Stimulated activated CD4-positive, alpha-beta T cell treated with anti-CD3 and anti-CD28 coated beads, Interleukin-12 subunit alpha, Interleukin-12 subunit beta, amount 100 ng/mL, for 48 hours (primary cell): ENCODE measurements at regions not wholly inside any gene's neighbourhood (a gene's known extent, or its start where the extent isn't known, plus 50 kb on each side); places are given as distances from the start of the nearest gene placed in this dataset.
"Not testable (repeated sequence)": the region's sequence is repeated elsewhere in the genome, so short reads cannot be mapped to it uniquely, and the experiment has no call there.

Experiments used
- DNase-seq, 3 donors: peaks; one replicate each; pipeline ENCODE4 v3.0.0-alpha.2; 2020; ENCODE audit warnings: low read depth in 2 of 3, low spot score in 1 of 3

DNA sequence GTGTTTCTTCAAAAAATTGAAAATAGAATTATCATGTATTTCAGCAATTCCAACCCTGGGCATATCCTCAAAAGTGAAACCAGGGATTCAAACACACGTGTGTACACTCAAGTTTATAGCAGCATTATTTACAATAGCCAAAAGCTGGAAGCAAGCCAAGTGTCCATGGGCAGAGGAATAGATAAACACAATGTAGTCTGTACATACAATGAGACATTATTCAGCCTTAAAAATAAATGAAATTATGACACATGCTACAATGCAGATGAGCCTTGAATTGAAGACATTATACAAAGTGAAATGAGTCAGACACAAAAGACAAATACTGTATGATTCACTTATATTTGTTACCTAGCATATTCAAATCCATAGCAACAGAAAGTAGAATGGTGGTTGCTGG, 853.4 kb downstream of the STIM2 start:
- no peak for DNase-seq

DNA sequence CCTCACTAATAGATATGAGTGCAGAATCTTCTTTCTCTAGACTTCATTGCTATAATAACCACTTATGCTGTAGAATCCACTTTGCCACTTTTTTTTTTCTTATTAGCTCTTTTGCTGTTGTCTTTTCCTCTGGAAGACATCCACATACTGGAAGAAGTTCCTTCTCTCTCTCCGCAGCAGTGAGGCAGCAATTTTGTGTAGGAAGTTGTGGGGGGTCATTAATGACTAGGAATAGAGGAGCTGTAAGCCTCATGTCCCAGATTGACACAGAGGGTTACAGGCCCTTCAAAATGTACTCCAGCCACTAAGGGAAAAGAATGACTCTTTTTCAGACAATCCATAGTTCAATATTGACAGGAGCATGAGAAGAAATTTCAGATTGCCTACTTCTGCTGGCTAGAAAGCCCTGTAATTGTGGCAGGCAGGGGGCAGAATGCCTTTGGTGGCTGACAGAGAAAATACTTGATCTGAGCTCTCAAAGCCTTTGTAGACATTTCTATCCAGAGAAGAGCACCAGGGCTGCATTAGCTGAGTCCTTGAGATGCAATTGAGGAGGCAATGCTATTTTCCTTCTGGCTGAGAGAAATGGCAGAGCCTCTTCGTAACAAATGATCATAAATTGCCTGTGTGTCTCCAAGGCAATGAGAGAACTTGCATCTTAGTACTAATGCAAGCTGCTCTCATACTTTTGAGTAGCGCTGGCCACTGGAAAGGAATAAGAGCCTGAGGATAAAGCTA, 856.2 kb downstream of the STIM2 start:
- no peak for DNase-seq

DNA sequence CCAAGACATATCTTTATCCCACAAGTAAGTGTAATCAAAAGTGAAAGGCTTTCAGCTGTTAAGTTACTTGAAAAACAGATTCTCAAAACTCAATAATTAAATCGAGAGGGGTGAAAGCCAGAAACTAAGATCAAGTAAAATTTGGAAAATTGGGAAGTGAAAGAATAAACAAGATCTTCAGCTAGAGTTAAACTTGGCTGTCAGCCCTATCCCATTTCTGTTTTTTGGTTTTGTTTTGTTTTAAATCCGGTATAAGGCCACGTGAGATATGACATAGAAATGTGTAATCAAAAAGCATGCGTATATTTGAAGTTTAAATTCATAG, 856.8 kb downstream of the STIM2 start:
- DNase-seq, result no peak

DNA sequence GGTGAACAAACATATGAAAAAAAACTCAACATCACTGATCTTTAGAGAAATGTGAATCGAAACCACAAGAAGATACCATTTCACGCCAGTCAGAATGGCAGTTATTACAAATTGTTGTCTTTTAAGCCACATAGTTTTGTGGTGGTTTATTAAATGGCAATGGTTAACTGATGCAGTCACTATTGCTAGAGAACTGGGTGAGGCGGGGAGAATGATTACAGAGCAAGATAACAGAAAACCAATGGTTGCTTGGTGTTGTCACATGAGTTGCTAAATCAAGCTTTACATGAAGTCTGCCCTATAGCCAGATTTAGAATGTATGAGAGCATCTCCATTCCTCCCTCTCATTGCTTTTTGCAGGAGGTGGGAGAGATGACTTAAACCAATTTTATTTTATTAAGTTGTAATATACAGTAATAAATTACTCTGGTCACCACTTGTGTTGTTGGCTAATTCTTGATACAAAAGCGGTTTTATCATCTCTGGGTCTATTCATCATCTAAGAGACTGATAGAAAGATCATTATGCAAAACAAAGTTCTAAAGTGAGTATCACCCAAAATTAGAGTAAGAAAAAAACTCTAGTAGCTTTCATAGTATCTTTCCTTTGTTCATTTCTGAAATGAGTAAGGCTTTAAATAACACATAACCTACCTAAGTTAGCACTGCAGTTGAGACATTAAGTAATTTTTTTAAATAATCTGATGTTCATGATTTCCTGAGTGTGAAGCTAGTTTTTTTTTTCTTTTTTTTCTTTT, 859.5 kb downstream of the STIM2 start:
- no peak for DNase-seq

DNA sequence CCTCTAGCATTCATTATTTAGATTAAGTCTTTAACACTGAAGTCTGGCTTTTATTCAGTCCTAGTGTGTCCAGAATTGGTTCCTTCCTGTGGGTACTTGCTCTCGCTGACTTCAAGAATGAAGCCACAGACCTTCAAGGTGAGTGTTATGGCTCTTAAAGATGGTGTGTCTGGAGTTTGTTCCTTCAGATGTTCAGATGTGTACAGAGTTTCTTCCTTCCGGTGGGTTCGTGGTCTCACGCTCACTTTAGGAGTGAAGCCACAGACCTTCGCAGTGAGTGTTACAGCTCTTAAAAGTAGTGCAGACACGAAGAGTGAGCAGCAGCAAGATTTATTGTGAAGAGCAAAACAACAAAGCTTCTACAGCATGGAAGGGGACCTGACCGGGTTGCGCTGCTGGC, 860.6 kb downstream of the STIM2 start:
- no peak for DNase-seq

DNA sequence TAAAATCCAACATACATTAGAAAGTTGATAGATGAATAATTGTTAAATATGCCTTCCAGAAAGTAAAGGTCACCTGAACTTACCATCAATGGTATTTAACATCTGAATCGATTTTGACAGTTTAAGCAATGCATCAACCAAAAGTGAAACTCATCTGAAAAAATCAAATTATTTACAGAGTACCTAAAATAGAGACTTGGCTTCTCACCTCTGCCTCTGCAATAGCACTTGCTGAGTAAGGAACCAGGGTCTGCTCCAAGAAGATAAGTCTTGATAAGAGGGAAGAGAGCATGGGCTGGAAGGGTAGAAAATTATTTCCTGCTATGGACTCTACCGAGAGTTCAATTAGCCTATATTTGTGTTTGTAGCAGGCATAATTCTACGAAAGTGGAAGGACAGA, 868.3 kb downstream of the STIM2 start:
- no peak for DNase-seq

DNA sequence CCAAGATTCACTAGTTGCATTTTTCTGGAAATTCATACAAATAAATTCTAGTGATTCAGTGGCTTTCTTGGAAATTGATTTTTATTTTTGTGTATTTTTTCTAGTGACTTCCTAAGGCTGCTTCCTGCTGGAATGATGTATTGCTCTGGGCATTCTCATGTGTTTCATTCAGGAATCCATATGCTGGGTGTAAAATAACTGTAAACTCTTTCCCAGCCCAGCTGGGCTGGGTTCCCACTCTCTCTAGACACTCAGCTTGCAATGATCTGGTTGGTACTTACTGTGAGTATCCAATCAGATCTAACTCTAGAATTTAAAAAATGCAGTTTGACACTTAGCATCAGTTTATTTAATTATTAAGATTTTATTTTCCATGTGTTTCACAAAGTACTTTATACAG, 882.2 kb downstream of the STIM2 start:
- no peak for DNase-seq

DNA sequence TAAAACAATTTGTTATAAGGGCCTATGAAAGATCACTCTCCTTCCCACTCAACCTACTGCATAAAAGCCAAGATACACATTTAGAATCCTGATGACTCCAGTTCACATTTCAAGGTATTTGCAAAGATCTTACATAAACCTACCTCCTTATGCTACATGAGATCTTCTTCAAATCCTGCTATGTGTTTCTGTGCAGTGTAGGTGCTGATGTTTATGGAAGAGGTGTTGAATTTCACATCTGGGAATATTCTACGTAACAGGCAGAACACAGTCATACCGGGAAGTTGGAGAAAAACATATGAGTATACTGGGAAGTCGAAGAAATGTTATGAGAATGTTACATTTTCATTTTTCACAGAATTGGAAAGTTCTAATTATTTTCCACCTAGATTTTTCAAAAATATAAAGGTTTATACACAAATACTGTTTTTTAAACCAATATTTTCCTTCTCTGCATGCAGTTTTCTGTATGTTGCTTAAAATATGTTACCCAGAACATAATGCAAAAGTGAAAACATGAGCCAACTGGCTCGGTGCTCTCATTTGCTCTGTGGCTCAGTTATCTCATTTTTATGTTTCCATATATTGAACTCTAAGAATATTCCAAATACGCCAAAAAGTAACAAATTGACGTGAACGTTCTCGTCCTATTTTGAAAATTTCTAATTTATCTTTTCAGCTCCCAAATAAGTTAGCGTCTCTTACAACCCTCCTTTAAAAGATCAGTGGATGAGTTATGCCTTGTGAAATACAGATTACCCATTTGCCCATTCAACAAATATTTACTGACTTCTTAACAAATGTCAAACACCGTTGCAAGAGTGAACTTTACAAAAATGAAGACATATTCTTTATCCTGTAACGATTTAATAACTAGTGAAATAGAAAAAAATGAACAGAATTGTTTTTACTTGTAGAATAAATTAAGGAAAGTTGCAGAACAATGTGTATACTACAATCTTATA, 899.3 kb downstream of the STIM2 start:
- DNase-seq, result no peak

DNA sequence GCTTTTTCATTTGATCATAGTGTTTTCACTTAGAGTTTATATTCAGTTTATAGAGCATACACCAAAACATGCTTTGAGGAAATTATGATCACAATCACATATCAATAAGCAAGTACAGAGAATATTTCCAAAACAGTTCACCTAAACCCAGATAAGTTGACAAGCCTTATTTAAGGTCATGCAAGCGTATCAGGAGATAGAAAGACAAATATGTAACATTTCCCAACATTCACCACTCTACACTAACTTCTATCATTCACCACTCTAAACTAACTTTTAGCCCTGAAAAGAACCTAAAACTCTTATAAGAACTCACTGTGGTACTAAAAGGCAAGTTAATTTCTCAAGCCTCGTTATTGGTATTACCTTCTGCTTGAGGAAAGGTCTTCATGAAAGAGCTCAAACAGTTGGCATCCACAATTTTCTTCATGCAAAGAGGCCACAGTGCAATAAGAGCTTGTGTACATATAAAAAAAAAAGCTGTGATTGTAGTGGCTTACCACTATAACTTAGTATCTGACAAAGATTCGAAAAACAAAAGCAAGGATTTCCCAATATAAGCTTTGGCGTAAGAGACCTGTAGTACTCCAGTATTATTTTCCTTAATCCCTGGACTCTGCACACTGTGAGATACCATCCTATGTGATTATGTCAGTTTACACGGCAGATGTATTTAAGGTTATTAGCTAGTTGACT, 903.3 kb downstream of the STIM2 start:
- DNase-seq, result no peak

DNA sequence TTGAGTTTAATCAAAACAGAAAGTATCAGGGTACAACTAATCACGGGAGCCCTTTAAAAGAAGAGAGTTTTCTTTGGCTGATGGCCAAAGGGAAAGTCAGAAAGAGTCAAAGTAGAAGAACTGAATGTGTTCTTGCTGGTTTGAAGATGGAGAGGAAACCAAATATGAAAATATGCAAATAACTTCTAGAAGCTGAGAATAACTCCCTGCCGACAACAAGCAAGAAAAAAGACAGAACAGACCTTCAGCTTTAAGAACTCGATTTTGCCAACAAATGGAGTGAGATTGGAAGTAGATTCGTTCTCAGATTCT, 903.8 kb downstream of the STIM2 start:
- DNase-seq, result no peak

DNA sequence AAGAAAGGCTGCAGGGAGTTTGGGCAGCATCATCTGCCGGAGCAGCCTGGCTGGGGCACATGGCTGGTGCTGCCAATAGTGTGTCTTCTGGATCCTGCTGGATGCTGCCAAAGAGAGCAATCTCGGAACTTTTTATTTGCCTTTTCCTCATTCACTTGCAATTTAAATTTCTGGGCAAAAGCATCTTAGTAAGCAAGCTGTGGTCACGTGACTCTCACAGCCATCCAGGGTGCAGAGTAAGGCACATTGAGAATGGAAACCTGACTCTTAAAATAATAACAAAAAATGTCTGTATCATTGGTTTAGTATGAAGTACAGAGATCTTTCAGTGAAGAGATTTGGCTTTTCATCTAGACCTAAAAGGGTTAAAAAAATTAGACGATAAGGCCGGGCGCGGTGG, 910.3 kb downstream of the STIM2 start:
- no peak for DNase-seq

DNA sequence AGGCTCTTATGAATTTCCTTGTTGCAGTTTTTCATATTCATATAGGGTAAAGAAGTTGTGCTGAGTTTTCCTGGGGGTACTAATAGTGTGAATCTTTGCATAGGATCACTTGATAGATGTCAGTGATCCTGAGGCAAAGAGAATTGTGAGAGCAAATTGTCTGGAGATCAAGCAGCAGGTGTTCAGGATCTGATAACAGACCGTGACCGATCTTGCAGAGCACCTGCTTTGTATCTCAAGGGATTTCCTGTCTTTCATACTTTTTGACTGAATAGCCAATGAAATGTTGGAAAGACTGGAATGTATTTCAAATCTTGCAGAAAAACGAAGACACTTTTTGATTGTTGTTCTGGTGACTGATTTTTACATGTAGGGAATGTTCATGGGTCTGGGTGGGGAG, 914.5 kb downstream of the STIM2 start:
- no peak for DNase-seq

DNA sequence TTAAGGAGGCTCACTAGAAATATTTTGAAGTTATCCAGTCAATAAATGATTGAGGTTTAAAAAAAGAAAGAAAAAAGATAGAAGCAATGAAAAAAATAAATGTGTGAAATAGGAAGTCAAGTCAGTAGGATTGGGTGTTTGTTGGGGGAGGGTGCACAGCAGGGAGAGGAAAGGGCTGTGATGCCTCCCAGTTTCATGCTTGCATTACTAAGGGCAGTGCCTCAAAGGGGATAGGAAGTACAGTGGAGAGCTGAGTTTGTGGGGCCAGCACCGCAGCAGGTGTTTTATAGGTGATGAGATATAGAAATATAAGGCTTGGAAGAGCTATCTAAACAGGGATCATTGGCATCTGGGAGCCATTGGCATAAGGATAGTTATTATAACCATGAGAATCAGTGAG, 919.2 kb downstream of the STIM2 start:
- DNase-seq, result no peak

DNA sequence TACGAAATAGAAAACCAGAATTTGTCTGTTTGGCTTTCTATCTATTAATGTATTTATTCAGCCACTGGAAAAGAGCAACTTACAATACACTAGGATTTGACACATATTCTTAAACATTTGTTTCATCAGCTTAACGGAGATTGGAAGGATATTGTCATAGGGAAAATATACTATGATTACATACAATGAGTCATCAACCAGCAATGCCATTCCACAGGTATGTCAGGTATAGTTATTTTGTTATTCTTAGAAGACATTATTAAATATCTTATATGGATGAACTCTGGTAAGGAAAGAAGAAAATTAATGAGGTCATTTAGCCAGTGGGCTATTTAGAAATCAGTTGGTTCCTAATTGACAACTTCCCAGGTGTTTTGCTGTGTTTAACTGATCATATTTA, 926.6 kb downstream of the STIM2 start:
- DNase-seq, result no peak

DNA sequence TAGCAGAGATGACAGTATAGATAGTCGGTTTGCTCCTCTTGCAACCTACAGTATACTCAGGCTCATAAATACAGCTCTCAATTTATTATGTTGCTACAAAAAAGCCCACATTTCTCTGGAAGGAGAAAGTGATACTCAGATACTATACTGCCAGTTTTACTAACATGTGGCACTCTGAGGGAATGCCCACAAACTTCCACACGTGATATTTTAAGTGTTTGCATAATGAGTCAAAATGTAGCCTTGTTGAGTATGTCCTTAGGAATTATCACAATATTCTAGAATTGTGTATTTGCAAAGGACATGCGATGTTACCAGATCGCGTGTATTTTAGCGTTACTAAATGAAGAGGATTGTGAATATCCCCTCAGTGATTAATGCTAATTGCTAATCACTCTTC, 929.1 kb downstream of the STIM2 start:
- DNase-seq, result no peak

DNA sequence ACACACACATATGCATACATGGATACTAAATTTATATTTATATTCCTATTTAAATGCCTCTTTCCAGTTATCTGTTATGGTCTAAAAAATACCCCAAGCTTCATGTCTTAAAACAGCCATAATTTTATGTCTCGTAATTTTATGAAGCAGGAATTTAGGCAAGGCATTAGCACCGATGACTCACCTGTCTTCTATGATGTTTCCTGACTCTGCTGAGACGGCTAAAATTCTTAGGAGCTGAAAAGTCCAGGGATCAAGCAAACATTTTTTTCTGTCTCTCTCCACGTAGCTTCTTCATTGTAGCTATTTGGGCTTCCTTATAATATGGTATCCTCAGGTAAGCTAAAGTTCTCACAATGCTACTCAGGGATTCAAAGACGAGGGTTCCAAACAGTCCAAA, 930.3 kb downstream of the STIM2 start:
- no peak for DNase-seq

DNA sequence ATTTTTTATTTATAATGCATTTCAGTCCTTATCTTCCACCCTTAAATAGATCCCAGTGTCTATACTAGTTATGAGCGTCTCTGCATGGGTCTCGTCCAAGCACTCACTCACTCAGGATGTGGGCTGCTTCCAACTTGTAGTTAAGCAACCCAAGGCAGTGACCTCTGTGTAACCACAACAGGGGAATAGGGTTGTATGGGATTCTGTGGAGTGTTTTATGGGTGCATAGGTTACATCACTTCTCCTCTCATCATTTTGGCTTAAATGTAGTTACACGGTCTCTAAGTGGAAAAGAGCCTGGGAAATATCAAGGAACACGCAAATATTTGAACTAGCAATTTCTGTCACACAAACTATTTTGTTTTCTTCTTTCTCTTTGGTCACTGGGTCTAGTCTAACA, 931.0 kb downstream of the STIM2 start:
- no peak for DNase-seq

DNA sequence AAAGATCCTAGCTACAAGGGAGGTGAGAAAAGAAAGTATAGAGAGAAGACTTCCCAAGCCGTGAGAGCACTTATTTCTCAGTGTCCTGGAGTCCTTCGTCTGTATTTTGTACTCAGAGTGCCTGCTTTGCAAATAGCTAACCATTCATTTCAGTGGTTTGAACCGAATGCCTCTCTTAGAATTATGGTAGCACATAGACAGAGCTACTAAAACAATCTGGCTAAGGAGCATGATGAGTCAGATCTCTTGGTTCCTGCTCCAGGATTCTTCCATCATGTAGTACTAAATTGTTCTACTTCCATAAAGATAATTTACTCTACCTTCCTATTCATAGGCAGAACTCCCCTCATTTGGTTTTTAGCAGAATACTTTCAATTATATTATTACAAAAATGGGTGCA, 946.6 kb downstream of the STIM2 start:
- no peak for DNase-seq

DNA sequence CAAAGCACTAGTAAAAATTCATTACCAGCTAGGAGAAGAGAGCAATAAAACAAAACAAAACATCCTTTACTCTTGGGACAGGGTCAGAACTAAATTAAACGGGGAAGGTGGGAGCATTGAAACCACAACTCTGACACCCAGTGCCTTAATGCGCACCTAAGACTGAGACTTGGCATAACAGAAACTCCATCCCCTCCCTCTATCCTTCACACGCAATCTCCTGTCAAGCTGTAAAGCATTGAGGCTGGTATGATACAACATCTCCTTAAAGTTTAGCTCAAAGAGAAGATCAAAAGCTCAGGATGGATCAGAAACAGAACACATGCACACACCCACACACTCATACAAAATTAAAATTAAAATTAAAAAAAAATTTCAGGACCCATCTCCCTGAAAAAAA, 951.3 kb downstream of the STIM2 start:
- DNase-seq, result no peak

DNA sequence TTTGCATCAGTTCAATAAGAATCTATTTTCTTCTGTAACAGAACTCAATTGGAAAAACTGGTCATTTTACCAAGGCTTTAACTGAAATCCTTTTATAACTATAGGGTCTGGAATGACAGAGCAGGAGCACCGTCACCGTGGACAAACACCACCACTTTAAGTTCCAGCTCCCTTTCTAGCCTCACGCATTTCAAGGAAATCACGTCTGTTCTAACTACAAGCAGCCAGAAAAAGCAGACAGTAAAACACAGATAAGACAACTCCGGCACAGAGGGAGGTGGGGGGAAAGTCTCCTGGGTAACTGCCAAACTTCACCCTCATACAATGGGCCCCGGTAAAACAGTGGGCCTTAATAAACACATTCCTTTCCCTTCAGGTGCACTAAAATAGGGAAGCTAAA, 952.6 kb downstream of the STIM2 start:
- not testable (repeated sequence) for DNase-seq

DNA sequence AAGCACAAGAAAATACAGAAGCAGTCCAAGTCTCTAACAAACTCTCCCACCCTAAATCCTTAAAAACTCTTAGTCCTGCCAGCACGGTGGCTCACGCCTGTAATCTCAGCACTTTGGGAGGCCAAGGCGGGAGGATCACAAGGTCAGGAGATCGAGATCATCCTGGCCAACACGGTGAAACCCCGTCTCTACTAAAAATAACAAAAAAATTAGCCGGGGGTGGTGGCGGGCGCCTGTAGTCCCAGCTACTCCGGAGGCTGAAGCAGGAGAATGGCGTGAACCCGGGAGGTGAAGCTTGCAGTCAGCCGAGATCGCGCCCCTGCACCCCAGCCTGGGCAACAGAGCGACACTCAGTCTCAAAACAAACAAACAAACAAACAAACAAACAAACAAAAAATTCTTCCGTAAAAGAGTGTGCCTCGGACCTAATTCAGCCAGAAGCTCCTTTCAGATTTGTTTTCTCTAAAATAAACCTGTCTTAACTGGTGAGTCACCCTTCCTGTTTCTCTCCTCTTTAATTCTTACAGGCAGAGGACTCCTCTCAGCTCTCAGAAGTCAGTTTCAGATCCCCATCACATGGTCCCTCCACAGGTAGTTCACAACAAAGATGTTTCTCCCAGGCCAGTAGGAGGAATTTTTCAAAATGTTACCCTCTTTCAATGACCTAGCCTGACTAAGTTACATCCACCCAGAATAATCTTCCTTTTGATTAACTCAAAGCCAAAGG, 953.2 kb downstream of the STIM2 start:
- DNase-seq, result not testable (repeated sequence)
